HG02840 (cell line): ENCODE measurements at regions not wholly inside any gene's neighbourhood (a gene's known extent, or its start where the extent isn't known, plus 50 kb on each side); places are given as distances from the start of the nearest gene placed in this dataset.

Source experiments
- ATAC-seq: cut with Tn5 transposase; IDR thresholded peaks from one replicate; pipeline ENCODE4 v1.9.1; 2021; ENCODE audit warnings: mild to moderate bottlenecking, moderate library complexity, moderate number of reproducible peaks; ENCODE audit not compliant: unreplicated experiment, low FRiP score

DNA sequence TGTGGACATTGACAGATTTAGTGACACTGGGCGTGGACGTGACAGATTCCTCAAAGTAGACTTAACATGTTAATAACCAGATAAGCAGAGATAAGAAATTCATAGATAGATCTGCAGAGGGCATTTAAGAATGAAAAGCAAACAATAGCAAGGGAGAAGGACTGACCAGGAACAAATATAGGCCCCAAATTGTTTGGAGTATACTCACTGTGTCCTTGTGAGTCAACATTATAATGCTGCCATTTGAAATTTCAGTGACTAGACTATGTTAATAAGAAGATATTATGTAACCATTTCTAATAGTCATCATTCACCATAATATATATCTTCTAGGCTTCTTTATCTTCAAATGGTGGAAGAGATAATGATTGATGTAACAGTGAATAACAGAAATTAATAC is 78.1 kb upstream of the SLC38A11 start:
- ATAC-seq, result no peak

DNA sequence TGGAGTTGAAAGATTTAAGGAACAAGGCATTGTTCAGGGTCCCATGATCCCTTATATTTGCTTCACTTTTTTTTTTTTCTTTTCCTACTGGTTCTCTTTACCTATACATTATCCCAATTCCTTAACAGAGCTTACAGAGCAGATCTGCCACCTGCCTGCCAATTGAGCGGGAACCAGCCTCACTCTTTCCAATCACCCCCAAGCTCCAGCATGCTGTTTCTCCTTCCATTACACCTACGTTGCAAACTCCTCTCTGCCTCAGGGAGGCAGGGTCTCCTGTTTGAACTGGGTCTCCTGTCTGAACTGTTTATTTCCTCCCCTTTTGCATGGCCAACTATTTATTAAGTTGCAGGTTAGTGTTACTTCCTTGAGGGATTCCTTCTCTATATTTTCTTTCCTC is 77.2 kb upstream of the SLC38A11 start:
- ATAC-seq, result no peak

DNA sequence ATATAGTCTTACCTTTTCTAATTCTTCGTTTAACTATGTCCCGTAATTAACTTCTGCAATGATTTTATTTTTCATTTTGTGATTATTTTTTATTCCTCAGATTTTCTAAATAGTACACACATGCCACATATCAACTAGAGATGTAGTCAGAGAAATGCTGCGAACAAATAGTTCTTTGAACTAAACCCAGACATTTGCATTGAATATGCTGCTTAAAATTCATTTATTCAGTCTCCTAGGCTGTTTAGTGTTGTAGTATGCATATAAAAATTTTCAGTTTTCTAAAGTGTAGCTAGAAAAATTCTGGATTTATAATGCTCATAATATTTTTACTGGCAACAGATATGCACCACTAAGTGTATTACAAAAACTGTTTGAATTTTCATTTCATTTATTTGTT is 68.9 kb upstream of the SLC38A11 start:
- no peak for ATAC-seq

DNA sequence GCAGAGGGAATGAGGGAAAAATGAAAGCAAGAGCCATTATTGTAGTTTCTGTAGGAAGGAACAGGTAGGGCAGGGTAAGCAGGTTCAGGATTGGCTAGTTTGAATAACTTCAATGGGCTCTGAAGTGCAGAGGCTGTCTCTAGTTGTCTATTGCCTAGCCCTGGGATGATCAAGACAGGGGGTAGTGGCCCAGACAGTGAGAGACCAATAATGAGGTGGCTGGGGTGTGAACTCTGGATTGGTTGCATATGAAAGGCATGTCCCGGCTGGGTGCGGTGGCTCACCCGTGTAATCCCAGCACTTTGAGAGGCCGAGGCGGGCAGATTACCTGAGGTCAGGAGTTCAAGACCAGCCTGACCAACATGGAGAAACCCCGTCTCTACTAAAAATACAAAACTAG is 67.5 kb upstream of the SLC38A11 start:
- ATAC-seq, result no peak

- ATAC-seq, result no peak
Observed at GRCh38 chr2:165017966-165018596, 62.8 kb upstream of the SLC38A11 start.

DNA sequence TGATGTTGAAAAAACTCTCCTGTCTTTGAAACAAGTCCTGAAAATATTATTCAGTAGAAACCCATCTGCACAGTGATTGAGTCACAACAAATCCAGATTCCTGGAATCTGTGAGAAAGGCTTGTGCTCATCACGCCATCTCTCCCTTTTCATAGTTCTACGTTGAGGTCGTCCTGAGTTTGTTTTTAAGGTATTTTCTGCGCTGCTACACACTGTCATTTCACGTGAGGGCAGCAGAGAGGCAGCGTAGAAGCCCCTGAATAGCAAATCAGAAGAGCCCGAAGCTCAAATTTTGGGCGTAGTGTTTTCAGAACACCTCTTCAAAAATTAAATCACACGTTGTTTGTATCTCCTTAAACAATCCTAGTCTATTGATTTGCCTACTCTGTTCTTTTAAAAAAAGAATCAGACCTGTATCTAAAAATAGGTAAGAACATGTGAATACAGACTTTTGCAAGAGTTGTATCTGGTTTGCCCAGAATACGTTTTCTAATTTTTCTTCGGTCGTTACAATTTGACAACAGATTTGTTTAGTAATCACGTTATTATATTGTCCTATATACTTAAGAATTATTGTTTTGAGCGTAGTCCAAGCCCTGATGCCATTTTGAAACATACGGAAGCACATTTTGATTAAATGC is 61.6 kb upstream of the SLC38A11 start:
- ATAC-seq, result peak; percentile 58

DNA sequence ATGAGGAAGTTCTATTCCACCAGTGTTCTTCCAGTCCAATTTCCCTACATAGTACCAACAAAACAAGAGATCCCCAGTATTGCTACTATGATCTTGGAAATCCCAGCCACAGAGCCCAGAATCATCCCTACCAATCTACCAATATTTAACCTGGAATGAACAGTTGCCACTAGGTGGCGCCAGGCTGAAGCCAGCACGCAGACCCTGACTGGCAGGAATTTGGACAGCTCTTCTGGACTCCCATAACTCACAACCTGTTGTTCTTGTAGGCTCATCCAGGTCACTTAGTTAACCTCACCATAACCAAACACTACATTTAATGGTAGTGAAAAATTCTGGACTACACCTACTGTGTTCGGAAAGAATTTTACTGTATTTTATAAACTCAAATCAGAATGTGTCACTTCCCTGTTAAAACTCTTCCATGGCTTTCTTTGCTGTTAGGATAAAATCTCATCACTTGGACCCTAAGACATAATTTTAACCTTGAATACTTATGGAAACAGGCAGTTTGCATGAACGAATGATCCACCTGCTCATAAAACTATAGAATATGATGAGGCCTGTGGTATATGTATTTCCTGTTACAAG is 59.8 kb upstream of the SLC38A11 start:
- ATAC-seq, result no peak

DNA sequence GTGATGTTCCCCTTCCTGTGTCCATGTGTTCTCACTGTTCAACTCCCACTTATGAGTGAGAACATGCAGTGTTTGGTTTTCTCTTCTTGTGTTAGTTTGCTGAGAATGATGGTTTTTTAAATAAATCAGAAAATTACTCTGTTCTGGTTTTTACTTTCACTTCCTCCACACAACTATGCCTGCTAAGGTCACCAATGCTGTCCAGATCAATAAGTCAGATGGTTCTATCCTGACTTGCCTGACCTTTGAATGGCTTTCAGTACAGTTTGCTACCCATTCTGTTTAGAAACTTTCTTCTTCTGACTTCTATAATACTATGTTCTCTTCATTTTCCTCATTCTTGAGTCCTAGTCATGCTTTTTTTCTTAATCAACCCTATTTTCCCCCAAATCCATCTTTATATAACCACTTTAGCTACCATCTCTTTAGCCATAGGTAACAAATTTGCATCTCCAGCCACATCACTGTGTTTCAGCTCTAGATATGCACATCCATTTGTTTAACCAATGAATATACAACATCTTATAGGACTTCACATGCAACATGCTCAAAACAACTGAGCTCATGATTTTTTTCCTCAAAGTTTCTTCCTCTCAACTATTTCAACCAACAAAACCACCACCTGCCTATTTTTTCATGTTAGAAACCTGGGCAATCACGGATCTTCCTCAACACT is 58.8 kb upstream of the SLC38A11 start:
- ATAC-seq, result no peak

DNA sequence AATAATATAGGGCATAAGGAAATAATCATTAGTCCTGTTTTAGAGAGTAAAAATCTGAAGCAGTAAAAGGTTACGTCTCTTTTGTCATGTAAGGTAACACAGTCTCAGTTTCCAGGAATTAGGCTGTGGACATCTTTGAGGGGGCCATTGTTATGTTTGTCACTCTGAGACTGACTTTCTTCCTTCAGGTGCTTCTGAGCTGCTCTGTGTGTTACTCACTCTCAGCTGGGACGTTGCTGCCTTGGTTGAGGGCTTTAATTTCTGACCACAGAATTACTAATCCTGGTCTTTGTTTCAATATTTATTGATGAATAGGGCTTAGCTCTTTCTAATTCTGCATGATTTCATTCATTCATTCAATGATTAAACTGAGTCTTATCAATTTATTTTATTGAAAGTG is 55.9 kb upstream of the SLC38A11 start:
- ATAC-seq, result no peak

- ATAC-seq, result no peak
Observed at GRCh38 chr2:165010556-165010955, 55.2 kb upstream of the SLC38A11 start.

GRCh38 chr2:165009466-165009865 is 54.1 kb upstream of the SLC38A11 start:
- no peak for ATAC-seq

GRCh38 chr2:165008730-165009315 is 53.5 kb upstream of the SLC38A11 start:
- no peak for ATAC-seq

DNA sequence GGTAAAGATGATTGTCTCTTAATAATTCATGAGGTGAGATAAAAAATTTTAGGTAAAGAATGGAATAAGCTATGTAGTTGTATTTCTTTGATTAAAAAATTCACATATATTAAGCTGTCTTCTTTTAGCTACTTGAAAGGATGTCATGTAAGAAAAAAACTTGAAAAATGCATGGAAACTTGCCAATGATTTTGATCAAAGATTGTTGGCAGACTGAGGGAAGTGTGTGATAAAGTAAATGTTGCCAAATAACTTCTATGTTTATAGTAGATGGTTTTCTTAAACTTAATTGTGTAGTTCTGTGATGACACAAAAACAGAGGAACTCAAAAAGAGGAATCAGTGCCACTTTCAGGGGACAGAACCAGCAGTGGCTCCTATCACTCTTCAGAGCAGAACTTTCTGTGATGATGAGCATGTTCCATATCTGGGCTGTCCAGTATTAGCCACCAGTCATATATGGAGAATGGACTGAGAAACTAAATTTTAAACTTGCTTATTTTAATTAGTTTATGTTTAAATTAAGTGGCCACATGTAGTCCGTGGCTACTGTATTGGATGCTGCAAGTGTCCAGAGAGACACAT is 51.9 kb upstream of the SLC38A11 start:
- no peak for ATAC-seq
